ENCODE measurements at regions not wholly inside any gene's neighbourhood (a gene's known extent, or its start where the extent isn't known, plus 50 kb on each side); places are given as distances from the start of the nearest gene placed in this dataset.

DNA sequence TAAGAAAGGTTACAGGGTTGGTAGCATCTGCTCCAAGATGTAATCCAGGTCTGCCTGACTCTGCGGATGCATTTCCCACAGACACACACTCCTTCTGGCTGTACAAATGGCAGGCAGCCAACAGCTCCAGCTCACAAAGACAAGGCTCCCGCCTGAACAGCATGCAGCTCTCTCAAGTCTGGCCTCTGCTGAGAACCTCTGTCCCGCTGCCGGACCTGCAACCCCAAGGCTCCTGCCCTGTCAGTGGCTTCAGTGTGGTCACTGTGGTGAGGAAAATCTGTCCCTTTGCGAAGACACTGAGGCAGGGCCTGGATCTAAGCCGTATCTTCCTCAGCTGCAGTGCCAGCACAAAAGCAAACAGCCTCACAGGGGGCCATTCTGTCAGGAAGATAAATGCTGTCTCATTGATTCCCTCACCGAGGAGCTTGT, 469.3 kb upstream of the MEX3C start:
- TF ChIP-seq CTCF (IDR thresholded peaks at IDR 0.05) (no peak), ZFX (IDR thresholded peaks at IDR 0.05; ENCODE audit: borderline replicate concordance) (no peak)

All from 22Rv1 (cell line).